Panc1 (cell line): ENCODE measurements at regions not wholly inside any gene's neighbourhood (a gene's known extent, or its start where the extent isn't known, plus 50 kb on each side); places are given as distances from the start of the nearest gene placed in this dataset.

Experiments used
- ATAC-seq: fragments of 200-7000 bp; cut with Tn5 transposase; 2 replicates; pipeline ENCODE4 v1.9.1; 2020; ENCODE audit warnings: mild to moderate bottlenecking, moderate library complexity
- BruUV-seq: library from RNA; stranded (reverse); fragments of 400-500 nt; replicated peaks from 2 replicates; lab custom pipeline; 2021; lab: Mats Ljungman, UMichigan
- CTCF ChIA-PET: fragments of 300-600 bp; sonication (Branson Sonifier 250); formaldehyde crosslinking; loops from one replicate; lab custom pipeline; 2022; ENCODE audit warnings: antibody characterized with exemption; lab: Charles Lee
- POLR2A ChIA-PET: fragments of 300-600 bp; sonication (Branson Sonifier 250); formaldehyde crosslinking; loops from one replicate; lab custom pipeline; 2022; ENCODE audit warnings: antibody characterized with exemption; lab: Charles Lee
- DNase-seq: peaks from one replicate; pipeline ENCODE4 v3.0.0-alpha.2; 2010; ENCODE audit warnings: low read depth, low spot score
- H3K27ac ChIP-seq: 2 replicates; pipeline ENCODE4 v1.5.1; 2011; ENCODE audit warnings: mild to moderate bottlenecking, low read length, inconsistent platforms
- H3K27me3 ChIP-seq: fragments of 200-500 bp; sonication (Bioruptor generic); 2 replicates; pipeline ENCODE4 v1.6.0; 2014; ENCODE audit warnings: low read length, inconsistent platforms; ENCODE audit not compliant: control insufficient read depth, insufficient read depth
- H3K36me3 ChIP-seq: fragments of 200-500 bp; sonication (Bioruptor generic); 2 replicates; pipeline ENCODE4 v1.5.1; 2014; ENCODE audit warnings: inconsistent platforms, mild to moderate bottlenecking, low read length, moderate library complexity; ENCODE audit not compliant: control insufficient read depth, insufficient read depth
- H3K4me1 ChIP-seq: 2 replicates; pipeline ENCODE4 v1.5.1; 2011; ENCODE audit warnings: inconsistent platforms, mild to moderate bottlenecking, low read length, moderate library complexity; ENCODE audit not compliant: control insufficient read depth, insufficient read depth
- H3K4me3 ChIP-seq, 2 experiments: 2 replicates each; pipeline ENCODE4 v1.5.1; 2011 to 2012; ENCODE audit warnings: low read depth in 2 of 2, low read length in 2 of 2, mild to moderate bottlenecking in 2 of 2, inconsistent platforms in 1 of 2, moderate library complexity in 1 of 2
- H3K9me3 ChIP-seq: fragments of 200-500 bp; sonication (Bioruptor generic); 2 replicates; pipeline ENCODE4 v1.5.1; 2014; ENCODE audit warnings: low read depth, mild to moderate bottlenecking, inconsistent platforms, low read length, moderate library complexity; ENCODE audit not compliant: control insufficient read depth, insufficient read depth
- CTCF ChIP-seq: fragments of 450-650 bp; IDR thresholded peaks from 2 replicates; pipeline ENCODE4 v1.5.1; 2017; ENCODE audit warnings: mild to moderate bottlenecking
- POLR2AphosphoS5 ChIP-seq: IDR thresholded peaks from 2 replicates; pipeline ENCODE4 v1.6.1; 2012; ENCODE audit warnings: mild to moderate bottlenecking, low read depth, low read length, moderate library complexity
- REST ChIP-seq, 2 experiments: IDR thresholded peaks; 2 replicates each; pipeline ENCODE4 v1.6.1; 2011 to 2012; ENCODE audit warnings: low read depth in 2 of 2, control low read depth in 1 of 2, low read length in 1 of 2, mild to moderate bottlenecking in 1 of 2, moderate library complexity in 1 of 2; ENCODE audit not compliant: insufficient read depth in 1 of 2
- SIN3A ChIP-seq: IDR thresholded peaks from 2 replicates; pipeline ENCODE4 v1.6.1; 2012; ENCODE audit warnings: low read depth, mild to moderate bottlenecking, low read length, moderate library complexity, borderline replicate concordance; ENCODE audit not compliant: insufficient read depth
- TCF7L2 ChIP-seq: IDR thresholded peaks from 2 replicates; pipeline ENCODE4 v1.6.1; 2011; ENCODE audit warnings: mild to moderate bottlenecking, low read depth, low read length, inconsistent platforms
- in situ Hi-C: cut with HindIII; loops from 2 replicates; pipeline ENCODE4 v1.10.0; 2016; ENCODE audit warnings: low sequenced_read_pairs, low pct_unique_long_range_greater_than_20kb
- intact Hi-C: fragments of 100-400 bp; cut with micrococcal nuclease; formaldehyde crosslinking; loops from one replicate; pipeline ENCODE4 v1.10.0; 2022; ENCODE audit not compliant: unreplicated experiment

- Histone ChIP-seq H3K27ac (no peak overlapping the region), H3K4me1 (no peaks in the 10 kb centered on the region), H3K9me3 (no peaks in the 10 kb centered on the region), H3K36me3 (no peaks in the 10 kb centered on the region), H3K27me3 (no peaks in the 10 kb centered on the region), H3K4me3 (no peak overlapping the region)
- no TSS peak for BruUV-seq
- ATAC-seq (no peak), DNase-seq (no peak)
- CTCF ChIA-PET, result no interaction called here
- no peak for TF ChIP-seq POLR2AphosphoS5
- no peak for TF ChIP-seq TCF7L2
- TF ChIP-seq REST (IDR thresholded peaks at IDR 0.05; ENCODE audit: insufficient read depth in 1 of 2, low read depth in 2 of 2, low read length in 1 of 2), result no peak
- no peak for TF ChIP-seq SIN3A
- TF ChIP-seq CTCF, result no peak
- intact Hi-C loops, result no loop called here
- in situ Hi-C loops, result no loop called here
- POLR2A ChIA-PET, result no interaction called here
Measured at GRCh38 chr5:164335837-164336236, 830.4 kb downstream of the MAT2B start.

GRCh38 chr5:164336276-164336675 is 830.9 kb downstream of the MAT2B start:
- Histone ChIP-seq H3K27ac (no peak overlapping the region), H3K36me3 (no peaks in the 10 kb centered on the region), H3K4me1 (no peaks in the 10 kb centered on the region), H3K4me3 (no peak overlapping the region), H3K9me3 (no peaks in the 10 kb centered on the region), H3K27me3 (no peaks in the 10 kb centered on the region)
- ATAC-seq (no peak), DNase-seq (no peak)
- no peak for TF ChIP-seq POLR2AphosphoS5
- TF ChIP-seq REST (IDR thresholded peaks at IDR 0.05; ENCODE audit: insufficient read depth in 1 of 2, low read depth in 2 of 2, low read length in 1 of 2), result no peak
- intact Hi-C loops (no loop called here), in situ Hi-C loops (no loop called here)
- no TSS peak for BruUV-seq
- ChIA-PET CTCF (no interaction called here), POLR2A (no interaction called here)
